H1 (cell line): ENCODE measurements at regions not wholly inside any gene's neighbourhood (a gene's known extent, or its start where the extent isn't known, plus 50 kb on each side); places are given as distances from the start of the nearest gene placed in this dataset.

Experiments used
- CEBPB ChIP-seq: IDR thresholded peaks from 2 replicates; pipeline ENCODE4 v1.6.1; 2012; ENCODE audit warnings: low read depth, low read length
- EZH2 ChIP-seq: fragments of 200-600 bp; sonication (generic); IDR thresholded peaks from 2 replicates; pipeline ENCODE4 v1.7.1; 2012; ENCODE audit warnings: low read depth, mild to moderate bottlenecking, moderate library complexity, low read length, inconsistent platforms; ENCODE audit not compliant: severe bottlenecking
- MAFK ChIP-seq: IDR thresholded peaks from 2 replicates; pipeline ENCODE4 v1.6.1; 2012; ENCODE audit warnings: low read depth, mild to moderate bottlenecking, improper control_type of control experiment, low read length
- SIRT6 ChIP-seq: IDR thresholded peaks from one replicate; pipeline ENCODE4 v1.7.1; 2012; ENCODE audit warnings: low read length, inconsistent platforms
- SP2 ChIP-seq: IDR thresholded peaks from 2 replicates; pipeline ENCODE4 v1.6.1; 2012; ENCODE audit warnings: mild to moderate bottlenecking, low read length, inconsistent platforms
- TAF7 ChIP-seq: optimal IDR thresholded peaks from 2 replicates; pipeline ENCODE3; 2011; ENCODE audit warnings: low read depth, mild to moderate bottlenecking, inconsistent platforms, low read length, moderate library complexity, borderline replicate concordance
- TCF12 ChIP-seq: IDR thresholded peaks from 2 replicates; pipeline ENCODE4 v1.6.1; 2011; ENCODE audit warnings: low read depth, mild to moderate bottlenecking, low read length

GRCh38 chr4:23579166-23579565 lies 310.7 kb downstream of the PPARGC1A start (continued):
- TF ChIP-seq SIRT6 (no peak), CEBPB (no peak), TCF12 (no peak), MAFK (no peak), EZH2 (no peak), SP2 (no peak), TAF7 (no peak)
